Natural killer cell (primary cell): ENCODE measurements at regions not wholly inside any gene's neighbourhood (a gene's known extent, or its start where the extent isn't known, plus 50 kb on each side); places are given as distances from the start of the nearest gene placed in this dataset.

Experiments used
- ATAC-seq, 3 donors: fragments of 150-1000 bp in 2 of 3; fragments of 200-7000 bp in 1 of 3; cut with Tn5 transposase; 1 replicate in 1 of 3; 2 replicates in 2 of 3; pipeline ENCODE4 v1.10.0; 2021; ENCODE audit warnings: mild to moderate bottlenecking in 2 of 3, moderate library complexity in 2 of 3
- DNase-seq, 2 donors: peaks; one replicate each; pipeline versions ENCODE4 v3.0.0 to v3.0.0-alpha.2; 2013 to 2021; ENCODE audit warnings: mixed read lengths in 1 of 2
- H3K27ac ChIP-seq: one replicate; pipeline ENCODE4 v1.5.1; 2013; ENCODE audit warnings: mild to moderate bottlenecking, low read length
- H3K27me3 ChIP-seq: one replicate; pipeline ENCODE4 v1.6.1; 2013; ENCODE audit warnings: low read length; ENCODE audit not compliant: control insufficient read depth, insufficient read depth
- H3K36me3 ChIP-seq: one replicate; pipeline ENCODE4 v1.6.1; 2013; ENCODE audit warnings: low read length; ENCODE audit not compliant: control insufficient read depth, insufficient read depth
- H3K4me1 ChIP-seq: one replicate; pipeline ENCODE4 v1.6.1; 2013; ENCODE audit warnings: low read length; ENCODE audit not compliant: control insufficient read depth, insufficient read depth
- H3K4me3 ChIP-seq: one replicate; pipeline ENCODE4 v1.5.1; 2013; ENCODE audit warnings: low read length
- H3K9me3 ChIP-seq: one replicate; pipeline ENCODE4 v1.6.1; 2013; ENCODE audit warnings: low read length; ENCODE audit not compliant: control insufficient read depth, insufficient read depth
- H3K27ac Mint-ChIP-seq, 2 donors: one replicate each; pipeline ENCODE4 v1.8.0; 2022; ENCODE audit warnings: mild to moderate bottlenecking in 2 of 2, mixed read lengths in 2 of 2, moderate library complexity in 1 of 2
- H3K27me3 Mint-ChIP-seq, 2 donors: one replicate each; pipeline ENCODE4 v1.8.0; 2022; ENCODE audit warnings: low read depth in 2 of 2, mixed read lengths in 2 of 2
- H3K36me3 Mint-ChIP-seq: one replicate; pipeline ENCODE4 v1.8.0; 2022; ENCODE audit warnings: mixed read lengths
- H3K4me1 Mint-ChIP-seq, 2 donors: one replicate each; pipeline ENCODE4 v1.8.0; 2022; ENCODE audit warnings: mixed read lengths in 2 of 2
- H3K4me3 Mint-ChIP-seq: one replicate; pipeline ENCODE4 v1.8.0; 2022; ENCODE audit warnings: mild to moderate bottlenecking, moderate library complexity, mixed read lengths
- H3K9me3 Mint-ChIP-seq, 2 donors: one replicate each; pipeline ENCODE4 v1.8.0; 2022; ENCODE audit warnings: mixed read lengths in 2 of 2
- WGBS: methylation state at CpG from one replicate; pipeline ENCODE4 v1.1.7; 2013; ENCODE audit warnings: missing lambda C conversion rate; ENCODE audit not compliant: insufficient coverage; 5-methylcytosine and 5-hydroxymethylcytosine counted together
- intact Hi-C: fragments of 100-400 bp; cut with micrococcal nuclease; formaldehyde crosslinking; loops from one replicate; pipeline ENCODE4 v1.14.2; 2022
- TF ChIP-seq, protein P1 (sequence below): fragments of 200-600 bp; IDR thresholded peaks from one replicate; pipeline ENCODE4 v1.8.0; 2022; ENCODE audit warnings: antibody characterized with exemption

DNA sequence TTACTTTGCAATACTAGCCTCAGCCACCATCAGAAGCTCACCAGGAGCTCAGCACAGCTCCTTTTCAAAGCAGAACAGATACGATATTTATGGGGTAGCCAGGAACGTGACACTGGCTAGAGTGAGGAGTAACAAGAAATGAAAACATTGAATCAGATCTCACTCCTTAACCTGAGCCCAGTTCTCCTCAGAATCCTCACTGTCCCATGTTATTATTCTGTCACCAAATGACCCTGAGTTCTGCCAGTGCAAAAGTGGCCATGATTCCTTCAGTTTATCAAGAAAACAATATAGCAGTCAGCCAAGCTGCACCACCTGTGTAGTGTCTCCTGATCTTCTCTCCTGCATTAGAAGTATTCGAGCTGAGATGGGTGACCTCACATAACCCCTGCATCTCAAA lies 956.7 kb downstream of the TUSC7 start:
- Mint-ChIP-seq H3K27me3 (no peaks in the 10 kb centered on the region), H3K4me1 (no peaks in the 10 kb centered on the region), H3K36me3 (no peaks in the 10 kb centered on the region), H3K4me3 (no peak overlapping the region), H3K27ac (no peak overlapping the region), H3K9me3 (peaks cover 12 to 14% of the 10 kb centered on the region in 2 donors)
- intact Hi-C loops = no loop called here
- Histone ChIP-seq H3K36me3 (no peaks in the 10 kb centered on the region), H3K9me3 (no peaks in the 10 kb centered on the region), H3K27me3 (no peaks in the 10 kb centered on the region), H3K4me1 (no peaks in the 10 kb centered on the region), H3K4me3 (no peak overlapping the region), H3K27ac (no peak overlapping the region)
- TF ChIP-seq, protein P1, sequence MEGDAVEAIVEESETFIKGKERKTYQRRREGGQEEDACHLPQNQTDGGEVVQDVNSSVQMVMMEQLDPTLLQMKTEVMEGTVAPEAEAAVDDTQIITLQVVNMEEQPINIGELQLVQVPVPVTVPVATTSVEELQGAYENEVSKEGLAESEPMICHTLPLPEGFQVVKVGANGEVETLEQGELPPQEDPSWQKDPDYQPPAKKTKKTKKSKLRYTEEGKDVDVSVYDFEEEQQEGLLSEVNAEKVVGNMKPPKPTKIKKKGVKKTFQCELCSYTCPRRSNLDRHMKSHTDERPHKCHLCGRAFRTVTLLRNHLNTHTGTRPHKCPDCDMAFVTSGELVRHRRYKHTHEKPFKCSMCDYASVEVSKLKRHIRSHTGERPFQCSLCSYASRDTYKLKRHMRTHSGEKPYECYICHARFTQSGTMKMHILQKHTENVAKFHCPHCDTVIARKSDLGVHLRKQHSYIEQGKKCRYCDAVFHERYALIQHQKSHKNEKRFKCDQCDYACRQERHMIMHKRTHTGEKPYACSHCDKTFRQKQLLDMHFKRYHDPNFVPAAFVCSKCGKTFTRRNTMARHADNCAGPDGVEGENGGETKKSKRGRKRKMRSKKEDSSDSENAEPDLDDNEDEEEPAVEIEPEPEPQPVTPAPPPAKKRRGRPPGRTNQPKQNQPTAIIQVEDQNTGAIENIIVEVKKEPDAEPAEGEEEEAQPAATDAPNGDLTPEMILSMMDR = no peak
- ATAC-seq (no peak), DNase-seq (no peak)
- WGBS = 35% methylated on average over 3 of the region's 3 CpGs

DNA sequence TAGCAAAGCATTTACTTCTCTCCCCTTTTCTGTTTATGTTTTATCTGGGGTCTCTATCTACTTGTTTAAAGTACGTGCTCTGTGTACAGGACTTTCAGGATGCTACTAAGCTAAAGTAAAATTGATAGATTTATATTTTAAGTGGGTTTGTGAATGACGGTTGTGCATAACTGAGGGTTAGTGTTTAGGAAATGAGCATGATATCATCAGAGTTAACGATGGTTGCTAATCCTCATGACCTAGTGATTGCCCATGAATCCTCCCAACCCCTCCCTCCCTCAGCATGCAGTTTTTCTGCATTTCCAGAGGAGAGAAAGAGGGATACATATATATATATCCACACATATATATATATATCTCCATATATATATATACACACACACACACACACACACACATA lies 957.2 kb downstream of the TUSC7 start:
- H3K27ac ChIP-seq = no peak overlapping the region
- no peak for DNase-seq
- Mint-ChIP-seq H3K4me3 (no peak overlapping the region), H3K9me3 (peaks cover 12 to 16% of the 10 kb centered on the region in 2 donors), H3K27ac (no peak overlapping the region), H3K27me3 (no peaks in the 10 kb centered on the region), H3K4me1 (no peaks in the 10 kb centered on the region), H3K36me3 (no peaks in the 10 kb centered on the region)
- intact Hi-C loops = no loop called here
- no peaks in the 10 kb centered on the region for H3K36me3 ChIP-seq
- no peaks in the 10 kb centered on the region for H3K4me1 ChIP-seq
- TF ChIP-seq, protein P1 = no peak
- 43% methylated on average over 2 of the region's 3 CpGs for WGBS
- no peak for ATAC-seq
- H3K9me3 ChIP-seq = no peaks in the 10 kb centered on the region
- H3K27me3 ChIP-seq = no peaks in the 10 kb centered on the region
- H3K4me3 ChIP-seq = no peak overlapping the region

DNA sequence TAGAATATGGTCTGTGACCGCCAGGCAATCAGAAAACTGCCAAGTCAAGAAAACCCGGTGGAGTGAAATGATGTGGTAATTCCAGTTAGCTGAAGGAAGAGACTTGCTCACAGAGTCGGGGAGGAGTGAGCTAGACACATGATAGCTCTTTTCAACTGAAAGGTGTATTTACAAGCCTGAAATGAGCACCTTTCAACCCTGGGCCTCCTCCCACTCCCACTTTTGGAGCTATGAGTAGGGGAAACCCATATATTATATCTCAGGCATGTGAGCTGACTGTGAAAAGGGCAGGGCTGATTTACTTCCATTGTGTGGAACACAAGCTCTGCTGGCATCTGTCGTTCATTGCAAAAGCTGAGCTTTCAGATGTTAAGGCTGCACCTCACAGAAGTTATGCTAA lies 960.2 kb downstream of the TUSC7 start:
- Histone ChIP-seq H3K9me3 (no peaks in the 10 kb centered on the region), H3K27ac (no peak overlapping the region), H3K36me3 (no peaks in the 10 kb centered on the region), H3K27me3 (no peaks in the 10 kb centered on the region), H3K4me1 (no peaks in the 10 kb centered on the region), H3K4me3 (no peak overlapping the region)
- Mint-ChIP-seq H3K27me3 (no peaks in the 10 kb centered on the region), H3K27ac (no peak overlapping the region), H3K4me1 (no peaks in the 10 kb centered on the region), H3K9me3 (peaks cover 8 to 13% of the 10 kb centered on the region in 2 donors), H3K36me3 (no peaks in the 10 kb centered on the region), H3K4me3 (no peak overlapping the region)
- TF ChIP-seq, protein P1 = no peak
- intact Hi-C loops = no loop called here
- no peak for ATAC-seq
- WGBS = 74% methylated on average over 4 of the region's 4 CpGs
- no peak for DNase-seq

DNA sequence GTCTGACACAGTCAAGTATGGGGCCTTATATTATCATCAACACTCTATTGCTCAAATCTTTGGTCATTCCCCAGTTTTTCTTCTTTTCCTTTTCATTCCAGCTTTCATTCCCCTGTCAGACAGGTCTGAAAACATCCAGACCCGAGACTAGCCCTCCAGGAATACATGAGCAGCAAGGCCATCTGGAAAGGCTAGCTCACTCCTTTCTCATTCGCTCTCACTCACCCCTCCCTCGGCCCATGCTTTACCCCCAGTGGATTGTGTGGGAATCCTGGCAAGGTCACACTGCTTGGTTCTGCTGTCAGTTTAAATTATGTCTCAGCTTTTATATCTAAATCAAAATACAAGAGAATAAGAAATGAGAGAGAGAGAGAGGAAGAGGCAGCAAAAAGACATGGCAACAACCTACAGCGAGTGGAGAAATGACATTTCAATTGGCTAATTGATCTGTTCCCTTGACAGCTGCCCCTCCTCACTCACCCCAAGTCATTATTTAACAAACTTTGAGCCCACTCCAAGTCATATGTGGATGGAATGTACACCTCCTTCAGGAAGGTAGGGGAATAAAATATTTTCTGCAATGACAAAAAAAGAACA lies 962.2 kb downstream of the TUSC7 start:
- Histone ChIP-seq H3K4me1 (no peaks in the 10 kb centered on the region), H3K36me3 (no peaks in the 10 kb centered on the region), H3K9me3 (no peaks in the 10 kb centered on the region), H3K27me3 (no peaks in the 10 kb centered on the region), H3K27ac (no peak overlapping the region), H3K4me3 (no peak overlapping the region)
- TF ChIP-seq, protein P1 = no peak
- Mint-ChIP-seq H3K4me3 (no peak overlapping the region), H3K9me3 (peaks cover 11 to 19% of the 10 kb centered on the region in 2 donors), H3K27ac (no peak overlapping the region), H3K27me3 (no peaks in the 10 kb centered on the region), H3K4me1 (no peaks in the 10 kb centered on the region), H3K36me3 (no peaks in the 10 kb centered on the region)
- ATAC-seq = no peak
- 86% methylated on average over 3 of the region's 4 CpGs for whole genome bisulfite sequencing
- DNase-seq = no peak
- intact Hi-C loops = no loop called here
